SK-N-MC (cell line): ENCODE measurements at regions not wholly inside any gene's neighbourhood (a gene's known extent, or its start where the extent isn't known, plus 50 kb on each side); places are given as distances from the start of the nearest gene placed in this dataset.

Experiments
- DNase-seq: peaks from one replicate; pipeline ENCODE4 v3.0.0-alpha.2; 2011; ENCODE audit warnings: low read depth, low spot score
- H3K27ac ChIP-seq: fragments of 200-600 bp; sonication (generic); 2 replicates; pipeline ENCODE4 v1.5.1; 2016; ENCODE audit warnings: mixed run types
- H3K36me3 ChIP-seq: fragments of 200-600 bp; sonication (generic); 2 replicates; pipeline ENCODE4 v1.6.1; 2017; ENCODE audit warnings: antibody characterized with exemption, low read length, mixed read lengths; ENCODE audit not compliant: insufficient read depth
- H3K4me3 ChIP-seq: fragments of 200-600 bp; sonication (generic); 2 replicates; pipeline ENCODE4 v1.5.1; 2016
- H3K9ac ChIP-seq: fragments of 200-600 bp; sonication (generic); 2 replicates; pipeline ENCODE4 v1.8.0; 2017; ENCODE audit warnings: mixed run types, mixed read lengths; ENCODE audit not compliant: insufficient read length
- H3K9me3 ChIP-seq: fragments of 200-600 bp; sonication (generic); 2 replicates; pipeline ENCODE4 v1.6.1; 2017; ENCODE audit warnings: low read depth, mild to moderate bottlenecking, antibody characterized with exemption, low read length, moderate library complexity, mixed read lengths
- EZH2 ChIP-seq: fragments of 200-600 bp; sonication (generic); IDR thresholded peaks from one replicate; pipeline ENCODE4 v1.6.1; 2017; ENCODE audit warnings: antibody characterized with exemption
- FOXP2 ChIP-seq: optimal IDR thresholded peaks from 2 replicates; pipeline ENCODE3; 2011; ENCODE audit warnings: mild to moderate bottlenecking, moderate library complexity; ENCODE audit not compliant: insufficient read depth; ENCODE audit errors: extremely low read length, control extremely low read depth
- POLR2AphosphoS5 ChIP-seq: IDR thresholded peaks from 2 replicates; pipeline ENCODE4 v1.6.1; 2012; ENCODE audit warnings: mild to moderate bottlenecking, low read depth, low read length, borderline replicate concordance

DNA sequence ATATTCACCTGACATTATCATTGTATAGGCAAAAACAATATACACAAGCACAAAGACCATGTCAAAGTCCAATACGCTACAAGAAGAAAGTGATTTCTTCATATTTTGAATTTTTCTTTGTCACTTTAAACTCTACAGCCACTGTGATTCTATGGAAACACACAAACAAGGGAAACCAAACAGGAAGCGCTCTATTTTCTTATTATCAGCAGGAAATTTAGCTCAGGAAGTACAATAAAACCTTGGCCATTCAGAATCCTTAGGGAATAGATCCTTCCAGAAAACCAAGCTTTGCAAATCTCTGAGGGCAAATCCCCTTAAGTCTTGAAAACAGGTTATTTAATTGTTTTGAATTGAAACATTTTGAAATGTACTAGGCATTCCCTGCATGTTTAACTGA lies 336.2 kb downstream of the EPHA4 start:
- Histone ChIP-seq H3K9me3 (no peaks in the 10 kb centered on the region), H3K4me3 (peak overlapping the region; percentile 51), H3K9ac (no peak overlapping the region), H3K36me3 (no peaks in the 10 kb centered on the region), H3K27ac (peak overlapping the region; percentile 82)
- DNase-seq = peak; percentile 85
- TF ChIP-seq FOXP2 (no peak), EZH2 (no peak), POLR2AphosphoS5 (no peak; the same call in 1 of the 2 replicates)

DNA sequence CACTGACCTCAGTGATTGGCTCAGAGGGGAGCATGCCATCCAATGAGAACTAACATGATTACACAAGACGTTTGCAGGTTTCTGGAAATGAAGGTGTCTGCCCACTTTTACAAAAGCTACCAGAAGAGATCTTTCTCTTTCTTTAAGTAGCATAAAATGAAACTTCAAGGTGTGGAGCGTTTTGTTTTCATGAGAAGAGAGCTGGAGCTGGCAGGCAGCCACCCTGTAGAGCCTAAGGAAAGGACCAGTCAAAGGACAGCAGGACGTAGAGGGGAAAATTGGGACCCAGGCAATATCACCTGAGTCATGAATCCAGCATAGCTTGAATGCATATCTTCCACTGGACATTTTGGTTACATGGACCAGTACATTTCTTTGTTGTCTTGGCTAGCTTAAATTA lies 331.0 kb downstream of the EPHA4 start:
- TF ChIP-seq EZH2 = no peak
- TF ChIP-seq POLR2AphosphoS5 = no peak
- no peak for TF ChIP-seq FOXP2
- no peaks in the 10 kb centered on the region for H3K36me3 ChIP-seq
- H3K27ac ChIP-seq = no peak overlapping the region
- no peaks in the 10 kb centered on the region for H3K9me3 ChIP-seq
- no peak overlapping the region for H3K4me3 ChIP-seq
- DNase-seq = no peak
- H3K9ac ChIP-seq = no peak overlapping the region

- no peak overlapping the region for H3K4me3 ChIP-seq
- no peak overlapping the region for H3K9ac ChIP-seq
- DNase-seq = no peak
- no peaks in the 10 kb centered on the region for H3K36me3 ChIP-seq
- H3K9me3 ChIP-seq = no peaks in the 10 kb centered on the region
- no peak for TF ChIP-seq FOXP2
- no peak for TF ChIP-seq POLR2AphosphoS5
- no peak overlapping the region for H3K27ac ChIP-seq
Observed at GRCh38 chr2:221243771-221244170, 328.3 kb downstream of the EPHA4 start.

GRCh38 chr2:221245045-221245444 lies 327.1 kb downstream of the EPHA4 start:
- Histone ChIP-seq H3K27ac (no peak overlapping the region), H3K4me3 (no peak overlapping the region), H3K9ac (no peak overlapping the region), H3K36me3 (no peaks in the 10 kb centered on the region), H3K9me3 (no peaks in the 10 kb centered on the region)
- DNase-seq = no peak
- no peak for TF ChIP-seq POLR2AphosphoS5

- Histone ChIP-seq H3K27ac (no peak overlapping the region), H3K36me3 (no peaks in the 10 kb centered on the region), H3K9me3 (no peaks in the 10 kb centered on the region), H3K4me3 (no peak overlapping the region), H3K9ac (no peak overlapping the region)
- DNase-seq = no peak
- no peak for TF ChIP-seq FOXP2
- TF ChIP-seq EZH2 = no peak
- no peak for TF ChIP-seq POLR2AphosphoS5
Observed at GRCh38 chr2:221245772-221246171, 326.3 kb downstream of the EPHA4 start.

DNA sequence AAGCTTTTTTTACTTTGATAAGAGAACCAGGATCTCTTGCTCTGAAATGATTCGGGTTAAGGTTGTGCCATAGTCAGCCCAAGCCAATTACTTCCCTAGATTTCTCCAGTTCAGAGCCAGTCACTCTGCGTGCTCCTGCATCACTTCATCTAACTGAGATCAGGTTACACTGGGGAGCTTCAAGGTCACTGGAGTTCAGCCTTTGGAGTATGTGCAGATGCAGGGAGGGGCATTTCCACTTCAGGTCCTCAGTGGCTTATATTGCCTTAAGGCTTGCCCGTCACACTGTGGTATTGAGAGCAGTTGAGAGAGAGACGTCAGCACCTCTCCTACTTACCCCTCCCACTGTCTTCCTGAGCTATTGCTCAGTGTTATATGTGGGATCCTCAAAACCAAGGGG lies 317.8 kb downstream of the EPHA4 start:
- no peak overlapping the region for H3K27ac ChIP-seq
- no peaks in the 10 kb centered on the region for H3K36me3 ChIP-seq
- DNase-seq = no peak
- H3K9me3 ChIP-seq = no peaks in the 10 kb centered on the region
- no peak overlapping the region for H3K4me3 ChIP-seq
- no peak overlapping the region for H3K9ac ChIP-seq
- TF ChIP-seq FOXP2 (no peak), POLR2AphosphoS5 (no peak), EZH2 (no peak)

DNA sequence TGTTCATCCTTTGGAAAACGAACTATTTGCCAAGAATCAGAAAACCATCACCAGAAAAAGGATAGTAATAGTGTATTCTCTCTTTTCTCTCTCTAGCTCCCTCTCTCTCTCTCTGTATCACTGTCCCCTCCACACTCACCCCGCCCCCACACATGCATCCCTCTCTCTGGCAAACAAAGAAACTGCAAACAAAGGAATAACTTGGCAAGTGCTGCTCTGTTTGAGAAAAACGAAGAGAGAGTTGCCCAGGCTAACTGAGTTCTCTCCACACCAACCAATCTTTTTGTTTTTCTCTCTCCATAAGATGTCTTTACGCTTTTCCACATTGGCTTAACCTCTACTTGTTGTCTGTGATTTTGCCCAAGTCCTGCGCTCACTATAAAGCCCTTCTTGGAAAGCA lies 316.2 kb downstream of the EPHA4 start:
- no peak for DNase-seq
- TF ChIP-seq POLR2AphosphoS5 (no peak), FOXP2 (no peak), EZH2 (no peak)
- H3K27ac ChIP-seq = no peak overlapping the region
- no peaks in the 10 kb centered on the region for H3K9me3 ChIP-seq
- H3K9ac ChIP-seq = no peak overlapping the region
- H3K4me3 ChIP-seq = no peak overlapping the region
- H3K36me3 ChIP-seq = no peaks in the 10 kb centered on the region

DNA sequence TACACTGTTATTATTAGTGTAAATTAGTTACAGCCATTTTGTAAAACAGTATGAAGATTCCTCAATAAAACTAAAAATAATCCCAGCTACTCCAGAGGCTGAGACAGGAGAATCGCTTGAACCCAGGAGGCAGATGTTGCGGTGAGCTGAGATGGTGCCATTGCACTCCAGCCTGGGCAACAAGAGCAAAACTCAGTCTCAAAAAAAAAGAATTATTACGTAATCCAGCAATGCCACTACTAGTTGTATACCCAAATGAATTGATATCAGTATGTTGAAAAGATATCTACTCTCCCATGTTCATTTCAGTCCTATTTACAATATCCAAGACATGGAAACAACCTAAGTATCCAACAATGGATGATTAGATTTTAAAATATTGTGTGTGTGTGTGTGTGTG lies 313.6 kb downstream of the EPHA4 start:
- DNase-seq = no peak
- H3K27ac ChIP-seq = no peak overlapping the region
- TF ChIP-seq POLR2AphosphoS5 (no peak), FOXP2 (no peak), EZH2 (no peak)
- no peak overlapping the region for H3K9ac ChIP-seq
- no peaks in the 10 kb centered on the region for H3K36me3 ChIP-seq
- H3K4me3 ChIP-seq = no peak overlapping the region
- H3K9me3 ChIP-seq = no peaks in the 10 kb centered on the region

GRCh38 chr2:221262651-221263050 lies 309.5 kb downstream of the EPHA4 start:
- no peak for TF ChIP-seq EZH2
- no peak for TF ChIP-seq POLR2AphosphoS5
- TF ChIP-seq FOXP2 = no peak
- H3K27ac ChIP-seq = no peak overlapping the region
- H3K9me3 ChIP-seq = no peaks in the 10 kb centered on the region
- DNase-seq = no peak
- H3K36me3 ChIP-seq = no peaks in the 10 kb centered on the region
- H3K4me3 ChIP-seq = no peak overlapping the region
- no peak overlapping the region for H3K9ac ChIP-seq
